ENCODE measurements at regions not wholly inside any gene's neighbourhood (a gene's known extent, or its start where the extent isn't known, plus 50 kb on each side); places are given as distances from the start of the nearest gene placed in this dataset.
"Not testable (repeated sequence)": the region's sequence is repeated elsewhere in the genome, so short reads cannot be mapped to it uniquely, and the experiment has no call there.

DNA sequence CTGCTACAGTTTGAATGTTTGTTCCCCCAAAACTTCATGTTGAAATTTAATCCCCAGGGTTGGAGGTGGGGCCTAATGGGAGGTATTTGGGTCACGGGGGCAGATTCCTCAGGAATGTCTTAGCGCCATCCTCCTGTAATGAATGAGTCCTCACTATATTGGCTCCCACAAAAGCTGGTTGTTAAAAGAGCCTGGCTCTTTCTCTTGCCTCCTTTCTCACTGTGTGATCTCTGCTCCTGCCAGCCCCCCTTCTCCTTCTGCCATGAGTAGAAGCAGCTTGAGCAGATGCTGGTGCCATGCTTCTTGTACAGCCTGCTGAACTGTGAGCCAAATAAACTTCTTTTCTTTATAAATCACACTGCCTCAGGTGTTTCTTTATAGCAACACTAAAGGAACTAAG, 721.0 kb upstream of the PKDCC start:
- DNase-seq (ENCODE audit: low spot score), result peak; percentile 32
- no peaks in the 10 kb centered on the region for H3K36me3 ChIP-seq (replicated peaks in 1 of 2; ENCODE audit: control insufficient read depth in 2 of 2, insufficient read depth in 2 of 2, low read length in 2 of 2)
- H3K27me3 ChIP-seq (ENCODE audit: control insufficient read depth in 3 of 3, insufficient read depth in 3 of 3, low read depth in 1 of 3, low read length in 3 of 3), result no peaks in the 10 kb centered on the region
- no peaks in the 10 kb centered on the region for H3K9me3 ChIP-seq (replicated peaks in 1 of 2; ENCODE audit: control insufficient read depth in 2 of 2, insufficient read depth in 1 of 2, low read depth in 1 of 2, low read length in 2 of 2)
- H3K14ac ChIP-seq (ENCODE audit: low read length), result no peak overlapping the region
- H3K9ac ChIP-seq (ENCODE audit: low read depth, low read length, poor library complexity), result no peak overlapping the region
- H2BK5ac ChIP-seq (ENCODE audit: low read length), result no peak overlapping the region
- no peak overlapping the region for H2BK120ac ChIP-seq (ENCODE audit: low read depth, low read length)
- no peak overlapping the region for H2BK12ac ChIP-seq (ENCODE audit: low read length)
- H3K4me3 ChIP-seq (ENCODE audit: low read length in 2 of 2), result no peak overlapping the region
- H2AK5ac ChIP-seq (ENCODE audit: low read depth, low read length), result no peak overlapping the region
- H2BK15ac ChIP-seq (ENCODE audit: low read length), result no peak overlapping the region
- no peak overlapping the region for H2AFZ ChIP-seq (ENCODE audit: low read length)
- no peak overlapping the region for H4K8ac ChIP-seq (ENCODE audit: low read depth, low read length)
- no peak overlapping the region for H4K91ac ChIP-seq (ENCODE audit: low read depth, low read length, poor library complexity)
- H3K4ac ChIP-seq (ENCODE audit: low read length), result no peak overlapping the region
- H3K18ac ChIP-seq (ENCODE audit: low read length), result no peak overlapping the region
- no peak overlapping the region for H3K27ac ChIP-seq (replicated peaks; ENCODE audit: low read length)
- H3K23ac ChIP-seq (ENCODE audit: low read depth, low read length, poor library complexity), result no peak overlapping the region
- no peak overlapping the region for H3K4me2 ChIP-seq (ENCODE audit: insufficient read depth, low read length, poor library complexity, severe bottlenecking)
- no CpG with 5 or more reads among the region's 2 CpGs for WGBS, 2 donors (ENCODE audit: extremely low coverage in 2 of 2, insufficient read length in 2 of 2, insufficient replicate concordance in 1 of 2)
- H3K79me1 ChIP-seq (ENCODE audit: low read depth, low read length), result no peaks in the 10 kb centered on the region
- no peaks in the 10 kb centered on the region for H3K4me1 ChIP-seq (ENCODE audit: control insufficient read depth in 2 of 2, insufficient read depth in 1 of 2, low read depth in 1 of 2, low read length in 2 of 2)

DNA sequence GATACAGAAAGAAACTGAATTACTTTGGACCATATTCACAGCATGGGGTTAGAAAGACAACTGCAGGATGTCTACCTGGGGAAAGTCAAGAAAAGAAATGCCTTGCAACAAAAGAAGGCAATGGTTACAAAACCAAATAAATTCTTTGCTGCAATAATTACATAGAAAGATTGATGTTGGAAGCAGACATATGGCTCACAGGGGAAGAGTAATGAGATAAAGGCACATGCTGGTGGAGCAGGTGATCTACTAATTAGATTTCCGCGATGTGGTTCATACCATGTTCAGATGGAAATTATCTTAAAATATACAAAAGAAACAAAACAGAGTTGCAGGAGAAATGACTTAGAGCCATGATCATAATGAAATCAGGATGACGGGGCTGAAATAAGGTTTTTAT, 718.8 kb upstream of the PKDCC start:
- Histone ChIP-seq H3K4me1 (ENCODE audit: control insufficient read depth in 2 of 2, insufficient read depth in 1 of 2, low read depth in 1 of 2, low read length in 2 of 2) (no peaks in the 10 kb centered on the region), H3K27ac (replicated peaks; ENCODE audit: low read length) (no peak overlapping the region)
- no CpG with 5 or more reads among the region's 3 CpGs for WGBS, 2 donors (ENCODE audit: extremely low coverage in 2 of 2, insufficient read length in 2 of 2, insufficient replicate concordance in 1 of 2)

DNA sequence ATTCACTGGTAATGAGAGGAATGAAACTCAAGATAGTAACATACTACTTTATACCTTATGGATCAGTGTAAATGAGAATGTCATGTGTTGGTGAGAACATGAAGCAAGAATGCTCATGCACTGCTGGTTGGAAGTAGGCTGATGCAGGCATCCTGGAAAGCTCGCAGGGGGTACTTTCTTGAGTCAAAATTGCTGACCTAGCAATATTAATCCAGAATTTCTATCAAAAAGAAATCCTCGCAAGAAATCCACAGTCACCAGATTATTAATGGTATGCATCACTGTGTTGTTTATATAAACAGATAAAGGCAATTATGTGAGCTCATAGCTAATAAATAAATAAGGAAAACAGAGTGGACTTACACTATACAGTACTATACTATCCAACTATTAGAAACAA, 713.7 kb upstream of the PKDCC start:
- Histone ChIP-seq H3K14ac (ENCODE audit: low read length) (no peak overlapping the region), H3K79me1 (ENCODE audit: low read depth, low read length) (no peaks in the 10 kb centered on the region), H3K4ac (ENCODE audit: low read length) (no peak overlapping the region), H2BK5ac (ENCODE audit: low read length) (no peak overlapping the region), H3K27me3 (ENCODE audit: control insufficient read depth in 3 of 3, insufficient read depth in 3 of 3, low read depth in 1 of 3, low read length in 3 of 3) (no peaks in the 10 kb centered on the region), H3K4me1 (ENCODE audit: control insufficient read depth in 2 of 2, insufficient read depth in 1 of 2, low read depth in 1 of 2, low read length in 2 of 2) (no peaks in the 10 kb centered on the region), H3K27ac (replicated peaks; ENCODE audit: low read length) (no peak overlapping the region), H3K9ac (ENCODE audit: low read depth, low read length, poor library complexity) (no peak overlapping the region), H2BK12ac (ENCODE audit: low read length) (no peak overlapping the region), H3K9me3 (replicated peaks in 1 of 2; ENCODE audit: control insufficient read depth in 2 of 2, insufficient read depth in 1 of 2, low read depth in 1 of 2, low read length in 2 of 2) (no peaks in the 10 kb centered on the region), H2AFZ (ENCODE audit: low read length) (no peak overlapping the region), H3K18ac (ENCODE audit: low read length) (no peak overlapping the region), H3K23ac (ENCODE audit: low read depth, low read length, poor library complexity) (no peak overlapping the region), H2BK15ac (ENCODE audit: low read length) (no peak overlapping the region), H2BK120ac (ENCODE audit: low read depth, low read length) (no peak overlapping the region), H2AK5ac (ENCODE audit: low read depth, low read length) (no peak overlapping the region), H4K8ac (ENCODE audit: low read depth, low read length) (no peak overlapping the region), H3K36me3 (replicated peaks in 1 of 2; ENCODE audit: control insufficient read depth in 2 of 2, insufficient read depth in 2 of 2, low read length in 2 of 2) (no peaks in the 10 kb centered on the region), H3K4me2 (ENCODE audit: insufficient read depth, low read length, poor library complexity, severe bottlenecking) (no peak overlapping the region), H4K91ac (ENCODE audit: low read depth, low read length, poor library complexity) (no peak overlapping the region), H3K4me3 (ENCODE audit: low read length in 2 of 2) (no peak overlapping the region)
- no CpG with 5 or more reads among the region's 2 CpGs for WGBS, 2 donors (ENCODE audit: extremely low coverage in 2 of 2, insufficient read length in 2 of 2, insufficient replicate concordance in 1 of 2)
- no peak for DNase-seq (ENCODE audit: low spot score)

More for the DNA sequence above, 718.8 kb upstream of the PKDCC start:
- Histone ChIP-seq H4K91ac (ENCODE audit: low read depth, low read length, poor library complexity) (no peak overlapping the region), H2AFZ (ENCODE audit: low read length) (no peak overlapping the region), H3K9me3 (replicated peaks in 1 of 2; ENCODE audit: control insufficient read depth in 2 of 2, insufficient read depth in 1 of 2, low read depth in 1 of 2, low read length in 2 of 2) (no peaks in the 10 kb centered on the region), H3K4me3 (ENCODE audit: low read length in 2 of 2) (no peak overlapping the region), H3K4ac (ENCODE audit: low read length) (no peak overlapping the region), H3K4me2 (ENCODE audit: insufficient read depth, low read length, poor library complexity, severe bottlenecking) (no peak overlapping the region), H2BK15ac (ENCODE audit: low read length) (no peak overlapping the region), H3K36me3 (replicated peaks in 1 of 2; ENCODE audit: control insufficient read depth in 2 of 2, insufficient read depth in 2 of 2, low read length in 2 of 2) (no peaks in the 10 kb centered on the region), H4K8ac (ENCODE audit: low read depth, low read length) (no peak overlapping the region), H3K79me1 (ENCODE audit: low read depth, low read length) (no peaks in the 10 kb centered on the region), H3K18ac (ENCODE audit: low read length) (no peak overlapping the region), H2BK12ac (ENCODE audit: low read length) (no peak overlapping the region), H2BK5ac (ENCODE audit: low read length) (no peak overlapping the region), H2AK5ac (ENCODE audit: low read depth, low read length) (no peak overlapping the region), H3K27me3 (ENCODE audit: control insufficient read depth in 3 of 3, insufficient read depth in 3 of 3, low read depth in 1 of 3, low read length in 3 of 3) (no peaks in the 10 kb centered on the region), H3K9ac (ENCODE audit: low read depth, low read length, poor library complexity) (no peak overlapping the region), H2BK120ac (ENCODE audit: low read depth, low read length) (no peak overlapping the region), H3K23ac (ENCODE audit: low read depth, low read length, poor library complexity) (no peak overlapping the region), H3K14ac (ENCODE audit: low read length) (no peak overlapping the region)
- DNase-seq (ENCODE audit: low spot score), result no peak

DNA sequence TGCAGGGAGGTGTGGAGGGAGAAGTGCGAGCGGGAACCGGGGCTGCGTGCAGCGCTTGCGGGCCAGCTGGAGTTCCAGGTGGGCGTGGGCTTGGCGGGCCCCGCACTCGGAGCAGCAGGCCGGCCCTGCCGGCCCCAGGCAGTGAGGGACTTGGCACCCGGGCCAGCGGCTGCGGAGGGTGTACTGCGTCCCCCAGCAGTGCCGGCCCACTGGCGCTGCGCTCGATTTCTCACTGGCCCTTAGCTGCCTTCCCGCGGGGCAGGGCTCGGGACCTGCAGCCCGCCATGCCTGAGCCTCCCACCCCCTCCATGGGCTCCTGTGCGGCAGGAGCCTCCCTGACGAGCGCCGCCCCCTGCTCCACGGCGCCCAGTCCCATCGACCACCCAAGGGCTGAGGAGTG, 712.2 kb upstream of the PKDCC start:
- not testable (repeated sequence) for H3K4ac ChIP-seq (ENCODE audit: low read length); DNase-seq (ENCODE audit: low spot score); H3K4me2 ChIP-seq (ENCODE audit: insufficient read depth, low read length, poor library complexity, severe bottlenecking); H2AK5ac ChIP-seq (ENCODE audit: low read depth, low read length); H3K27ac ChIP-seq (replicated peaks; ENCODE audit: low read length); H3K9me3 ChIP-seq (replicated peaks in 1 of 2; ENCODE audit: control insufficient read depth in 2 of 2, insufficient read depth in 1 of 2, low read depth in 1 of 2, low read length in 2 of 2); H4K8ac ChIP-seq (ENCODE audit: low read depth, low read length); H3K18ac ChIP-seq (ENCODE audit: low read length); H4K91ac ChIP-seq (ENCODE audit: low read depth, low read length, poor library complexity); H2AFZ ChIP-seq (ENCODE audit: low read length); H3K27me3 ChIP-seq (ENCODE audit: control insufficient read depth in 3 of 3, insufficient read depth in 3 of 3, low read depth in 1 of 3, low read length in 3 of 3); H2BK15ac ChIP-seq (ENCODE audit: low read length); H3K79me1 ChIP-seq (ENCODE audit: low read depth, low read length); H2BK120ac ChIP-seq (ENCODE audit: low read depth, low read length); H3K4me3 ChIP-seq (ENCODE audit: low read length in 2 of 2); H3K9ac ChIP-seq (ENCODE audit: low read depth, low read length, poor library complexity); H3K23ac ChIP-seq (ENCODE audit: low read depth, low read length, poor library complexity); H3K36me3 ChIP-seq (replicated peaks in 1 of 2; ENCODE audit: control insufficient read depth in 2 of 2, insufficient read depth in 2 of 2, low read length in 2 of 2); H3K14ac ChIP-seq (ENCODE audit: low read length); H3K4me1 ChIP-seq (ENCODE audit: control insufficient read depth in 2 of 2, insufficient read depth in 1 of 2, low read depth in 1 of 2, low read length in 2 of 2); H2BK5ac ChIP-seq (ENCODE audit: low read length); H2BK12ac ChIP-seq (ENCODE audit: low read length)
- no CpG with 5 or more reads among the region's 31 CpGs for WGBS, 2 donors (ENCODE audit: extremely low coverage in 2 of 2, insufficient read length in 2 of 2, insufficient replicate concordance in 1 of 2)
